Upper lobe of right lung (tissue), 1 donor: ENCODE measurements at regions not wholly inside any gene's neighbourhood (a gene's known extent, or its start where the extent isn't known, plus 50 kb on each side); places are given as distances from the start of the nearest gene placed in this dataset.
"Not testable (repeated sequence)": the region's sequence is repeated elsewhere in the genome, so short reads cannot be mapped to it uniquely, and the experiment has no call there.

Source experiments
- ATAC-seq: fragments of 200-7000 bp; cut with Tn5 transposase; one replicate; pipeline ENCODE4 v1.9.1; 2020; ENCODE audit warnings: mild to moderate bottlenecking, moderate library complexity
- DNase-seq: peaks from one replicate; pipeline ENCODE4 v3.0.0-alpha.2; 2020
- H3K27ac ChIP-seq: fragments of 200-600 bp; one replicate; pipeline ENCODE4 v1.8.0; 2022
- H3K27me3 ChIP-seq: fragments of 200-600 bp; one replicate; pipeline ENCODE4 v1.8.0; 2022; ENCODE audit warnings: mild to moderate bottlenecking
- H3K36me3 ChIP-seq: fragments of 200-600 bp; one replicate; pipeline ENCODE4 v1.8.0; 2022
- H3K4me1 ChIP-seq: fragments of 200-600 bp; one replicate; pipeline ENCODE4 v1.8.0; 2022
- H3K4me3 ChIP-seq: fragments of 200-600 bp; one replicate; pipeline ENCODE4 v1.8.0; 2022; ENCODE audit warnings: mild to moderate bottlenecking
- H3K9me3 ChIP-seq: fragments of 200-600 bp; one replicate; pipeline ENCODE4 v1.8.0; 2022
- intact Hi-C: fragments of 100-400 bp; cut with DNase I; formaldehyde crosslinking; loops from one replicate; pipeline ENCODE4 v1.11.0; 2022
- TF ChIP-seq, protein P1 (sequence below): fragments of 200-600 bp; IDR thresholded peaks from one replicate; pipeline ENCODE4 v1.8.0; 2022; ENCODE audit warnings: antibody characterized with exemption
- donor health status: DM: no; HTN: yes; CAD: no; lungs with severe emphysema.

- no peak overlapping the region for H3K27ac ChIP-seq
- intact Hi-C loops: no loop called here
- H3K4me1 ChIP-seq: no peaks in the 10 kb centered on the region
- H3K36me3 ChIP-seq: no peaks in the 10 kb centered on the region
- DNase-seq (no peak), ATAC-seq (no peak)
- no peaks in the 10 kb centered on the region for H3K9me3 ChIP-seq
- TF ChIP-seq, protein P1, sequence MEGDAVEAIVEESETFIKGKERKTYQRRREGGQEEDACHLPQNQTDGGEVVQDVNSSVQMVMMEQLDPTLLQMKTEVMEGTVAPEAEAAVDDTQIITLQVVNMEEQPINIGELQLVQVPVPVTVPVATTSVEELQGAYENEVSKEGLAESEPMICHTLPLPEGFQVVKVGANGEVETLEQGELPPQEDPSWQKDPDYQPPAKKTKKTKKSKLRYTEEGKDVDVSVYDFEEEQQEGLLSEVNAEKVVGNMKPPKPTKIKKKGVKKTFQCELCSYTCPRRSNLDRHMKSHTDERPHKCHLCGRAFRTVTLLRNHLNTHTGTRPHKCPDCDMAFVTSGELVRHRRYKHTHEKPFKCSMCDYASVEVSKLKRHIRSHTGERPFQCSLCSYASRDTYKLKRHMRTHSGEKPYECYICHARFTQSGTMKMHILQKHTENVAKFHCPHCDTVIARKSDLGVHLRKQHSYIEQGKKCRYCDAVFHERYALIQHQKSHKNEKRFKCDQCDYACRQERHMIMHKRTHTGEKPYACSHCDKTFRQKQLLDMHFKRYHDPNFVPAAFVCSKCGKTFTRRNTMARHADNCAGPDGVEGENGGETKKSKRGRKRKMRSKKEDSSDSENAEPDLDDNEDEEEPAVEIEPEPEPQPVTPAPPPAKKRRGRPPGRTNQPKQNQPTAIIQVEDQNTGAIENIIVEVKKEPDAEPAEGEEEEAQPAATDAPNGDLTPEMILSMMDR: no peak
- H3K27me3 ChIP-seq: no peaks in the 10 kb centered on the region
- H3K4me3 ChIP-seq: no peak overlapping the region
Observed at GRCh38 chr18:41058351-41059125, 896.5 kb upstream of the PIK3C3 start.

DNA sequence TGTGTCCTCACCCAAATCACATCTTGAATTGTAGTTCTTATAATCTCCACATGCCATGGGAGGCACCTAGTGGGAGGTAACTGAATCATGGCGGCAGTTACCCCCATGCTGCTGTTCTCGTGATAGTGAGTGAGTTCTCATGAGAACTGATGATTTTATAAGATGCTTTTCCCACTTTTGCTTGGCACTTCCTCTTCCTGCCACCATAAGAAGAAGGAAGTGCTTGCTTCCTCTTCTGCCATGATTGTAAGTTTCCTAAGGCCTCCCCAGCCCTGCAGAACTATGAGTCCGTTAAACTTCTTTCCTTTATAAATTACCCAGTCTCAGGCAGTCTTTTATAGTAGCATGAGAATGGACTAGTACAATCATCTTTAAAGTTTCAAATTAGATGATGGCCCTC lies 902.4 kb upstream of the PIK3C3 start:
- no peaks in the 10 kb centered on the region for H3K4me1 ChIP-seq
- intact Hi-C loops: no loop called here
- no peaks in the 10 kb centered on the region for H3K36me3 ChIP-seq
- TF ChIP-seq, protein P1: no peak
- H3K4me3 ChIP-seq: no peak overlapping the region
- ATAC-seq (no peak), DNase-seq (no peak)
- H3K9me3 ChIP-seq: no peaks in the 10 kb centered on the region
- H3K27ac ChIP-seq: no peak overlapping the region
- no peaks in the 10 kb centered on the region for H3K27me3 ChIP-seq

DNA sequence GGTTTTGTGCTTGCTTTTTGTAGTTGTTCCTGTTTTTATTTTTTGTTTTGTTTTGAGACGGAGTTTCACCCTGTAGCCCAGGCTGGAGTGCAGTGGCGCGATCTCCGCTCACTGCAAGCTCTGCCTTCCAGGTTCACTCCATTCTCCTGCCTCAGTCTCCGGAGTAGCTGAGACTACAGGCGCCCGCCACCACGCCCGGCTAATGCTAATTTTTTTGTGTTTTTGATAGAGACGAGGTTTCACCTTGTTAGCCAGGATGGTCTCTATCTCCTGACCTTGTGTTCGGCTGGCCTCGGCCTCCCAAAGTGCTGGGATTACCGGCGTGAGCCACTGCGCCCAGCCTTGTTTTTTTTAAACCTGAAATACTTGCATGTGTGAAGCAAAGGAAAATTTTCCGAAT lies 908.8 kb upstream of the PIK3C3 start:
- ATAC-seq, H3K27ac ChIP-seq, intact Hi-C loops: not testable (repeated sequence)

DNA sequence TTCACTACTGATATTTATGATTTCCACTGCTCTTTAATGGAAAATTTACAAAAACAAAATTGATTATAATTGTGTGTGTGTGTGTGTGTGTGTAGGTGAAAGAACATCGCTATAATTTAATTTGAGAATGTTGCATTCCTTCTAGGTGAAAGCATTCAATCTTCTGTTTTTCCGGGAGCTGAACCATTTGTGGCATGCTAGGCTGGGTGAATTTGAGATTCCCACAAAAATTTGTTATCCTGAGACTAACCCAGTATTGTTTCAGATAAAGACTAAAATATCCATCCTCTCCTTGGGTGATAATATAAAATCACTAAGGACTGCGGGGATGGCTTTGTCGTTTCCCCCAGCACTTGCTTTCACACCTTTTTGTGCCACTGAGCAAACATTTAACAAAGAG lies 911.2 kb upstream of the PIK3C3 start:
- H3K4me1 ChIP-seq: no peaks in the 10 kb centered on the region
- no peaks in the 10 kb centered on the region for H3K36me3 ChIP-seq
- H3K9me3 ChIP-seq: no peaks in the 10 kb centered on the region
- DNase-seq (no peak), ATAC-seq (no peak)
- no peak overlapping the region for H3K4me3 ChIP-seq
- no peaks in the 10 kb centered on the region for H3K27me3 ChIP-seq
- intact Hi-C loops: no loop called here
- TF ChIP-seq, protein P1: no peak
- H3K27ac ChIP-seq: no peak overlapping the region

More for the DNA sequence above, 908.8 kb upstream of the PIK3C3 start:
- H3K27me3 ChIP-seq, H3K4me3 ChIP-seq, H3K9me3 ChIP-seq, H3K36me3 ChIP-seq, H3K4me1 ChIP-seq, DNase-seq: not testable (repeated sequence)

DNA sequence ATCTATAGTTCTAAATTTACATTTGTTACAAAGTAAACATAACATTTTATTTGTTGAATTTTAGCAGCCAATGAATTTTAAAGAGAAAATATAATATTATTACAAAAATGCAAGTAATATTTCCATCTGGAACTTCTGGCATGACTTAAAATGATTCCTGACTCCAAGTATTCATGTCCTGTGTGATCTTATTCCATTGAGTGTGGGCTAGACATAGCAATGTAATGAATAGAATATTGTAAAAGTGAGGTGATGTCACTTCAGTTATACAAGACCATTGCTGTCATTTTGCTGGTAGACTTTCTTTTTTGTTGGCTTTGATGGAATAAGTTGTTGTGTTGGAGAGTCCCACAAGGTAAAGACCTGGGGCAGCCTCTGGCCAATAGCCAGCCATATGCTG lies 912.2 kb upstream of the PIK3C3 start:
- Histone ChIP-seq H3K4me3 (no peak overlapping the region), H3K9me3 (no peaks in the 10 kb centered on the region), H3K4me1 (no peaks in the 10 kb centered on the region), H3K27me3 (no peaks in the 10 kb centered on the region), H3K27ac (no peak overlapping the region), H3K36me3 (no peaks in the 10 kb centered on the region)
- intact Hi-C loops: no loop called here
- no peak for ATAC-seq
- DNase-seq: no peak
- TF ChIP-seq, protein P1: no peak

GRCh38 chr18:41038071-41038470 lies 917.0 kb upstream of the PIK3C3 start:
- no peaks in the 10 kb centered on the region for H3K9me3 ChIP-seq
- no peak overlapping the region for H3K4me3 ChIP-seq
- H3K4me1 ChIP-seq: no peaks in the 10 kb centered on the region
- ATAC-seq (no peak), DNase-seq (no peak)
- H3K27ac ChIP-seq: no peak overlapping the region
- intact Hi-C loops: no loop called here
- TF ChIP-seq, protein P1: no peak
- H3K27me3 ChIP-seq: no peaks in the 10 kb centered on the region
- no peaks in the 10 kb centered on the region for H3K36me3 ChIP-seq
